ENCODE measurements at regions not wholly inside any gene's neighbourhood (a gene's known extent, or its start where the extent isn't known, plus 50 kb on each side); places are given as distances from the start of the nearest gene placed in this dataset.

DNA sequence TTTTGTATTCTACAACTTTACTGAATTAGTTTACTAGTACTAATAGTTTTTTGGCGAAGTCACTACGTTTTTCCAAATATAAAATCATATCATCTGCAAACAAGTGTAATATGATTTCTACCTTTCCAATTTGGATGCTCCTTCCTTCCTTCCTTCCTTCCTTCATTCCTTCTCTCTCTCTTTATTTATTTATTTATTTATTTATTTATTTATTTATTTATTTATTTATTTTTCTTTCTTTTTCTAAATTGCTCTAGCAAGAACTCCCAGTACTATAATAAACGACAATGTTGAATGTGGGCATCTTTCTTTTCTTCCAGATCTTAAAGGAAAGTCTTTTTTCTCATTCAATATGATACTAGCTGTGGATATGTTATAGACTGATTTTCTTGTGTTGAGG is 656.0 kb upstream of the LUZP2 start:
- TF ChIP-seq POLR2AphosphoS5 (IDR thresholded peaks at IDR 0.05; ENCODE audit: low read depth, low read length) = no peak
- TF ChIP-seq POLR2A (IDR thresholded peaks at IDR 0.05; ENCODE audit: low read depth, low read length) = no peak
- TF ChIP-seq TAF1 (IDR thresholded peaks at IDR 0.05; ENCODE audit: low read depth, low read length) = no peak
- no peak for TF ChIP-seq SPI1 (IDR thresholded peaks at IDR 0.05; ENCODE audit: low read depth, low read length)
